Activated T-cell treated with anti-CD3 and anti-CD28 coated beads, Interleukin-2, amount 50 U/mL, for 24 hours (primary cell): ENCODE measurements at regions not wholly inside any gene's neighbourhood (a gene's known extent, or its start where the extent isn't known, plus 50 kb on each side); places are given as distances from the start of the nearest gene placed in this dataset.

Source experiments
- DNase-seq: peaks from one replicate; pipeline ENCODE4 v3.0.0-alpha.2; 2020
- H3K27ac Mint-ChIP-seq: 2 replicates; pipeline ENCODE4 v1.8.0; 2020; ENCODE audit warnings: mild to moderate bottlenecking, mixed read lengths
- H3K27me3 Mint-ChIP-seq: 2 replicates; pipeline ENCODE4 v1.8.0; 2020; ENCODE audit warnings: mixed read lengths
- H3K36me3 Mint-ChIP-seq: 2 replicates; pipeline ENCODE4 v1.8.0; 2020; ENCODE audit warnings: low read depth, mixed read lengths
- H3K4me1 Mint-ChIP-seq: 2 replicates; pipeline ENCODE4 v1.8.0; 2020; ENCODE audit warnings: low read depth, mixed read lengths
- H3K4me3 Mint-ChIP-seq: 2 replicates; pipeline ENCODE4 v1.8.0; 2020; ENCODE audit warnings: mild to moderate bottlenecking, moderate library complexity, mixed read lengths
- H3K9me3 Mint-ChIP-seq: 2 replicates; pipeline ENCODE4 v1.8.0; 2020; ENCODE audit warnings: mixed read lengths

GRCh38 chr5:74357827-74358226 lies 282.7 kb downstream of the ENC1 start:
- H3K4me1 Mint-ChIP-seq, result no peaks in the 10 kb centered on the region
- H3K27me3 Mint-ChIP-seq, result peaks cover 9% of the 10 kb centered on the region
- H3K4me3 Mint-ChIP-seq, result no peak overlapping the region
- no peak for DNase-seq
- H3K9me3 Mint-ChIP-seq, result no peaks in the 10 kb centered on the region
- no peak overlapping the region for H3K27ac Mint-ChIP-seq
- no peaks in the 10 kb centered on the region for H3K36me3 Mint-ChIP-seq

- Mint-ChIP-seq H3K36me3 (no peaks in the 10 kb centered on the region), H3K4me3 (no peak overlapping the region)
Measured at GRCh38 chr5:74356009-74356695, 284.4 kb downstream of the ENC1 start.

GRCh38 chr5:74355041-74355824 lies 285.3 kb downstream of the ENC1 start:
- no peaks in the 10 kb centered on the region for H3K4me1 Mint-ChIP-seq
- peaks cover 24% of the 10 kb centered on the region for H3K27me3 Mint-ChIP-seq
- H3K27ac Mint-ChIP-seq, result no peak overlapping the region
- H3K4me3 Mint-ChIP-seq, result no peak overlapping the region
- no peaks in the 10 kb centered on the region for H3K9me3 Mint-ChIP-seq
- DNase-seq, result no peak
- H3K36me3 Mint-ChIP-seq, result no peaks in the 10 kb centered on the region

More at GRCh38 chr5:74356009-74356695, 284.4 kb downstream of the ENC1 start:
- Mint-ChIP-seq H3K4me1 (no peaks in the 10 kb centered on the region), H3K27me3 (peaks cover 16% of the 10 kb centered on the region), H3K9me3 (no peaks in the 10 kb centered on the region), H3K27ac (no peak overlapping the region)
- no peak for DNase-seq

GRCh38 chr5:74352256-74352655 lies 288.3 kb downstream of the ENC1 start:
- H3K27me3 Mint-ChIP-seq, result peaks cover 44% of the 10 kb centered on the region
- no peak overlapping the region for H3K27ac Mint-ChIP-seq
- no peaks in the 10 kb centered on the region for H3K4me1 Mint-ChIP-seq
- DNase-seq, result no peak
- no peak overlapping the region for H3K4me3 Mint-ChIP-seq
- H3K36me3 Mint-ChIP-seq, result no peaks in the 10 kb centered on the region
- H3K9me3 Mint-ChIP-seq, result no peaks in the 10 kb centered on the region

- Mint-ChIP-seq H3K27me3 (peaks cover 26% of the 10 kb centered on the region), H3K27ac (no peak overlapping the region), H3K4me1 (no peaks in the 10 kb centered on the region), H3K9me3 (no peaks in the 10 kb centered on the region), H3K4me3 (no peak overlapping the region), H3K36me3 (no peaks in the 10 kb centered on the region)
- DNase-seq, result no peak
Measured at GRCh38 chr5:74342948-74343682, 297.4 kb downstream of the ENC1 start.

GRCh38 chr5:74342182-74342581 lies 298.3 kb downstream of the ENC1 start:
- H3K36me3 Mint-ChIP-seq, result no peaks in the 10 kb centered on the region
- no peak for DNase-seq
- H3K27ac Mint-ChIP-seq, result no peak overlapping the region
- no peaks in the 10 kb centered on the region for H3K4me1 Mint-ChIP-seq
- H3K27me3 Mint-ChIP-seq, result peaks cover 28% of the 10 kb centered on the region
- H3K4me3 Mint-ChIP-seq, result no peak overlapping the region
- no peaks in the 10 kb centered on the region for H3K9me3 Mint-ChIP-seq

- Mint-ChIP-seq H3K36me3 (no peaks in the 10 kb centered on the region), H3K4me3 (no peak overlapping the region), H3K9me3 (no peaks in the 10 kb centered on the region), H3K27me3 (peaks cover 32% of the 10 kb centered on the region), H3K27ac (no peak overlapping the region), H3K4me1 (no peaks in the 10 kb centered on the region)
- no peak for DNase-seq
Measured at GRCh38 chr5:74341221-74341620, 299.3 kb downstream of the ENC1 start.

- no peaks in the 10 kb centered on the region for H3K4me1 Mint-ChIP-seq
- no peaks in the 10 kb centered on the region for H3K36me3 Mint-ChIP-seq
- no peak overlapping the region for H3K27ac Mint-ChIP-seq
- H3K9me3 Mint-ChIP-seq, result no peaks in the 10 kb centered on the region
- peaks cover 31% of the 10 kb centered on the region for H3K27me3 Mint-ChIP-seq
- no peak for DNase-seq
- H3K4me3 Mint-ChIP-seq, result no peak overlapping the region
Measured at GRCh38 chr5:74340476-74340875, 300.1 kb downstream of the ENC1 start.

GRCh38 chr5:74337984-74338310 lies 302.6 kb downstream of the ENC1 start:
- no peak overlapping the region for H3K27ac Mint-ChIP-seq

GRCh38 chr5:74337254-74337983 lies 303.1 kb downstream of the ENC1 start:
- DNase-seq, result no peak
- H3K9me3 Mint-ChIP-seq, result no peaks in the 10 kb centered on the region
- H3K36me3 Mint-ChIP-seq, result no peaks in the 10 kb centered on the region
- no peaks in the 10 kb centered on the region for H3K4me1 Mint-ChIP-seq
- no peak overlapping the region for H3K4me3 Mint-ChIP-seq
- H3K27me3 Mint-ChIP-seq, result peaks cover 55% of the 10 kb centered on the region
- no peak overlapping the region for H3K27ac Mint-ChIP-seq

More at GRCh38 chr5:74337984-74338310, 302.6 kb downstream of the ENC1 start:
- H3K4me1 Mint-ChIP-seq, result no peaks in the 10 kb centered on the region
- no peaks in the 10 kb centered on the region for H3K9me3 Mint-ChIP-seq
- H3K4me3 Mint-ChIP-seq, result no peak overlapping the region
- H3K36me3 Mint-ChIP-seq, result no peaks in the 10 kb centered on the region
- H3K27me3 Mint-ChIP-seq, result peaks cover 53% of the 10 kb centered on the region
- no peak for DNase-seq

GRCh38 chr5:74336297-74336696 lies 304.2 kb downstream of the ENC1 start:
- H3K4me1 Mint-ChIP-seq, result no peaks in the 10 kb centered on the region
- no peaks in the 10 kb centered on the region for H3K36me3 Mint-ChIP-seq

GRCh38 chr5:74334762-74335384 lies 305.7 kb downstream of the ENC1 start:
- Mint-ChIP-seq H3K9me3 (no peaks in the 10 kb centered on the region), H3K4me3 (no peak overlapping the region), H3K27me3 (peaks cover 63% of the 10 kb centered on the region)

More at GRCh38 chr5:74336297-74336696, 304.2 kb downstream of the ENC1 start:
- no peak overlapping the region for H3K27ac Mint-ChIP-seq
- no peak for DNase-seq
- peaks cover 63% of the 10 kb centered on the region for H3K27me3 Mint-ChIP-seq
- no peak overlapping the region for H3K4me3 Mint-ChIP-seq
- H3K9me3 Mint-ChIP-seq, result no peaks in the 10 kb centered on the region

GRCh38 chr5:74334062-74334761 lies 306.3 kb downstream of the ENC1 start:
- Mint-ChIP-seq H3K27me3 (peaks cover 60% of the 10 kb centered on the region), H3K36me3 (no peaks in the 10 kb centered on the region), H3K4me1 (no peaks in the 10 kb centered on the region), H3K4me3 (no peak overlapping the region), H3K27ac (no peak overlapping the region), H3K9me3 (no peaks in the 10 kb centered on the region)
- no peak for DNase-seq

More at GRCh38 chr5:74334762-74335384, 305.7 kb downstream of the ENC1 start:
- no peak for DNase-seq
- no peaks in the 10 kb centered on the region for H3K36me3 Mint-ChIP-seq
- H3K27ac Mint-ChIP-seq, result no peak overlapping the region
- no peaks in the 10 kb centered on the region for H3K4me1 Mint-ChIP-seq
